Neutrophil (primary cell): ENCODE measurements at regions not wholly inside any gene's neighbourhood (a gene's known extent, or its start where the extent isn't known, plus 50 kb on each side); places are given as distances from the start of the nearest gene placed in this dataset.

Source experiments
- H3K27ac ChIP-seq: fragments of 200-600 bp; sonication (generic); 2 replicates; pipeline ENCODE4 v1.5.1; 2016; ENCODE audit warnings: mild to moderate bottlenecking, moderate library complexity
- H3K27me3 ChIP-seq: fragments of 200-600 bp; sonication (generic); 2 replicates; pipeline ENCODE4 v1.6.0; 2016; ENCODE audit warnings: mild to moderate bottlenecking
- H3K36me3 ChIP-seq: fragments of 200-600 bp; sonication (generic); 2 replicates; pipeline ENCODE4 v1.5.1; 2017
- H3K4me1 ChIP-seq, 2 experiments: fragments of 200-600 bp in 1 of 2; sonication (generic) in 1 of 2; 1 replicate in 1 of 2; 2 replicates in 1 of 2; pipeline versions ENCODE4 v1.5.1 to v1.6.1; 2013 to 2016; ENCODE audit warnings: low read depth in 1 of 2, low read length in 1 of 2, mild to moderate bottlenecking in 1 of 2, moderate library complexity in 1 of 2; ENCODE audit not compliant: control insufficient read depth in 1 of 2, insufficient read depth in 1 of 2
- H3K4me3 ChIP-seq, 2 experiments: fragments of 200-600 bp in 1 of 2; sonication (generic) in 1 of 2; 1 replicate in 1 of 2; 2 replicates in 1 of 2; pipeline ENCODE4 v1.5.1; 2013 to 2016; ENCODE audit warnings: low read depth in 1 of 2, low read length in 1 of 2, mild to moderate bottlenecking in 1 of 2, moderate library complexity in 1 of 2
- H3K9me3 ChIP-seq: fragments of 200-600 bp; sonication (generic); 2 replicates; pipeline ENCODE4 v1.5.1; 2016
- CTCF ChIP-seq: fragments of 200-600 bp; sonication (generic); IDR thresholded peaks from 2 replicates; pipeline ENCODE4 v1.5.1; 2016; ENCODE audit warnings: antibody characterized with exemption

GRCh38 chr7:156179872-156180390 is 367.7 kb upstream of the SHH start:
- no peak overlapping the region for H3K27ac ChIP-seq
- no peaks in the 10 kb centered on the region for H3K36me3 ChIP-seq
- H3K9me3 ChIP-seq, result no peaks in the 10 kb centered on the region
- H3K4me3 ChIP-seq, result no peak overlapping the region
- no peak for TF ChIP-seq CTCF
- H3K27me3 ChIP-seq, result no peaks in the 10 kb centered on the region
- no peaks in the 10 kb centered on the region for H3K4me1 ChIP-seq

- Histone ChIP-seq H3K4me3 (no peak overlapping the region), H3K27ac (no peak overlapping the region), H3K27me3 (no peaks in the 10 kb centered on the region), H3K4me1 (no peaks in the 10 kb centered on the region), H3K9me3 (no peaks in the 10 kb centered on the region), H3K36me3 (no peaks in the 10 kb centered on the region)
- no peak for TF ChIP-seq CTCF
Observed at GRCh38 chr7:156178857-156179256, 366.6 kb upstream of the SHH start.

- H3K27me3 ChIP-seq, result no peaks in the 10 kb centered on the region
- no peak overlapping the region for H3K27ac ChIP-seq
- no peaks in the 10 kb centered on the region for H3K36me3 ChIP-seq
- no peaks in the 10 kb centered on the region for H3K9me3 ChIP-seq
- no peak overlapping the region for H3K4me3 ChIP-seq
- TF ChIP-seq CTCF, result no peak
- H3K4me1 ChIP-seq, result no peaks in the 10 kb centered on the region
Observed at GRCh38 chr7:156178214-156178613, 366.0 kb upstream of the SHH start.

- Histone ChIP-seq H3K27me3 (no peaks in the 10 kb centered on the region), H3K36me3 (no peaks in the 10 kb centered on the region), H3K4me3 (no peak overlapping the region), H3K4me1 (no peaks in the 10 kb centered on the region), H3K9me3 (no peaks in the 10 kb centered on the region), H3K27ac (no peak overlapping the region)
- no peak for TF ChIP-seq CTCF
Observed at GRCh38 chr7:156177422-156178055, 365.3 kb upstream of the SHH start.

- no peaks in the 10 kb centered on the region for H3K9me3 ChIP-seq
- H3K4me3 ChIP-seq, result no peak overlapping the region
- H3K36me3 ChIP-seq, result no peaks in the 10 kb centered on the region
- no peaks in the 10 kb centered on the region for H3K4me1 ChIP-seq
- no peaks in the 10 kb centered on the region for H3K27me3 ChIP-seq
- no peak for TF ChIP-seq CTCF
- H3K27ac ChIP-seq, result no peak overlapping the region
Observed at GRCh38 chr7:156176039-156176438, 363.8 kb upstream of the SHH start.
